ENCODE measurements at regions not wholly inside any gene's neighbourhood (a gene's known extent, or its start where the extent isn't known, plus 50 kb on each side); places are given as distances from the start of the nearest gene placed in this dataset.
"Not testable (repeated sequence)": the region's sequence is repeated elsewhere in the genome, so short reads cannot be mapped to it uniquely, and the experiment has no call there.

- no peak overlapping the region for H3K18ac ChIP-seq (ENCODE audit: insufficient read length, low read depth, low read length)
- no peak overlapping the region for H4K8ac ChIP-seq (replicated peaks; ENCODE audit: insufficient read length, low read depth, low read length)
- H2AK5ac ChIP-seq (ENCODE audit: insufficient read length, low read length) = no peak overlapping the region
- no peak overlapping the region for H2BK5ac ChIP-seq (ENCODE audit: insufficient read length, low read length)
- TF ChIP-seq CTCF (conservative IDR thresholded peaks at IDR 0.05) = no peak
- H3K9me3 ChIP-seq (ENCODE audit: control insufficient read depth, low read depth, low read length) = no peaks in the 10 kb centered on the region
- no peak overlapping the region for H3K23ac ChIP-seq (ENCODE audit: insufficient read length, low read depth, low read length)
- H3K27me3 ChIP-seq (ENCODE audit: insufficient read depth, low read length) = no peaks in the 10 kb centered on the region
- no peak overlapping the region for H3K9ac ChIP-seq (ENCODE audit: extremely low read depth, insufficient read length, low read length)
- no peaks in the 10 kb centered on the region; a peak in 1 of 7 replicates for H3K36me3 Mint-ChIP-seq (ENCODE audit: insufficient read depth in 1 of 3, low read depth in 3 of 3)
- no peak overlapping the region for H3K27ac Mint-ChIP-seq
- H2BK15ac ChIP-seq (ENCODE audit: low read depth, low read length) = no peak overlapping the region
- H3K4me3 Mint-ChIP-seq = no peak overlapping the region
- no peak for DNase-seq
- H3K23me2 ChIP-seq (ENCODE audit: insufficient read length, low read depth, low read length, poor library complexity, severe bottlenecking) = no peaks in the 10 kb centered on the region
- H4K20me1 ChIP-seq (ENCODE audit: control insufficient read depth, insufficient read depth, insufficient read length) = no peaks in the 10 kb centered on the region
- H3K4me2 ChIP-seq (ENCODE audit: insufficient read depth, insufficient read length, low read length) = no peak overlapping the region
- H3K14ac ChIP-seq (ENCODE audit: insufficient read depth, low read length) = no peak overlapping the region
- no peak overlapping the region for H2BK12ac ChIP-seq (ENCODE audit: insufficient read length, low read depth, low read length)
- no peaks in the 10 kb centered on the region for H3K9me3 Mint-ChIP-seq
- H2BK20ac ChIP-seq (ENCODE audit: low read depth, low read length, poor library complexity, severe bottlenecking) = no peak overlapping the region
- no peaks in the 10 kb centered on the region for H3K4me1 ChIP-seq (ENCODE audit: insufficient read depth, low read length)
- H3K56ac ChIP-seq (ENCODE audit: insufficient read length, low read depth, low read length) = no peak overlapping the region
- no peak overlapping the region for H3T11ph ChIP-seq (ENCODE audit: low read length)
- H3K27ac ChIP-seq (ENCODE audit: insufficient read length, low read depth, low read length) = no peak overlapping the region
- WGBS (ENCODE audit: extremely low coverage, insufficient read length, low lambda C conversion rate) = no CpG with 5 or more reads among the region's 1 CpG
- no peaks in the 10 kb centered on the region for H3K79me2 ChIP-seq (ENCODE audit: insufficient read depth, low read length)
- no peak overlapping the region for H2BK120ac ChIP-seq (ENCODE audit: low read depth, low read length, poor library complexity, severe bottlenecking)
- H3K27me3 Mint-ChIP-seq (ENCODE audit: low read depth) = no peaks in the 10 kb centered on the region
- H2AFZ ChIP-seq (ENCODE audit: low read length) = no peak overlapping the region
- peaks cover 4% of the 10 kb centered on the region in 2 experiments for H3K4me1 Mint-ChIP-seq
- H3K79me1 ChIP-seq (ENCODE audit: insufficient read depth, low read depth, low read length, poor library complexity, severe bottlenecking) = no peaks in the 10 kb centered on the region
- H4K5ac ChIP-seq (ENCODE audit: insufficient read length, low read depth, low read length) = no peak overlapping the region
- H4K91ac ChIP-seq (ENCODE audit: insufficient read length, low read depth, low read length) = no peak overlapping the region
- H3K4ac ChIP-seq (ENCODE audit: low read depth, low read length) = no peak overlapping the region
These were observed 144.2 kb upstream of the POGK start for GRCh38 chr1:166695115-166695514.

DNA sequence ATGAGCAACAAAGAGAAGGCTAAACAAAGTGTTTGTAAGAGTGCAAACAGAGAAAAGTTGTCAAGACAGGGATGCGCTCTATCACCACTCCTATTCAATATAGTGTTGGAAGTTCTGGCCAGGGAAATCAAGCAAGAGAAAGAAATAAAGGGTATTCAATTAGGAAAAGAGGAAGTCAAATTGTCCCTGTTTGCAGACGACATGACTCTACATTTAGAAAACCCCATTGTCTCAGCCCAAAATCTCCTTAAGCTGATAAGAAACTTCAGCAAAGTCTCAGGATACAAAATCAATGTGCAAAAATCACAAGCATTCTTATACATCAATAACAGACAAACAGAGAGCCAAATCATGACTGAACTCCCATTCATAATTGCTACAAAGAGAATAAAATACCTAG is 143.4 kb upstream of the POGK start:
- not testable (repeated sequence) for H3K27ac Mint-ChIP-seq; H3K79me1 ChIP-seq (ENCODE audit: insufficient read depth, low read depth, low read length, poor library complexity, severe bottlenecking); H4K8ac ChIP-seq (replicated peaks; ENCODE audit: insufficient read length, low read depth, low read length); H2BK20ac ChIP-seq (ENCODE audit: low read depth, low read length, poor library complexity, severe bottlenecking); H3K4ac ChIP-seq (ENCODE audit: low read depth, low read length); H4K20me1 ChIP-seq (ENCODE audit: control insufficient read depth, insufficient read depth, insufficient read length); H3K9me3 Mint-ChIP-seq; H2BK12ac ChIP-seq (ENCODE audit: insufficient read length, low read depth, low read length); H2BK120ac ChIP-seq (ENCODE audit: low read depth, low read length, poor library complexity, severe bottlenecking); H2AK5ac ChIP-seq (ENCODE audit: insufficient read length, low read length); H3K36me3 Mint-ChIP-seq (ENCODE audit: insufficient read depth in 1 of 3, low read depth in 3 of 3); H2BK15ac ChIP-seq (ENCODE audit: low read depth, low read length); H3K27me3 Mint-ChIP-seq (ENCODE audit: low read depth); H3K23me2 ChIP-seq (ENCODE audit: insufficient read length, low read depth, low read length, poor library complexity, severe bottlenecking); H3K23ac ChIP-seq (ENCODE audit: insufficient read length, low read depth, low read length); H3K79me2 ChIP-seq (ENCODE audit: insufficient read depth, low read length); H3K9ac ChIP-seq (ENCODE audit: extremely low read depth, insufficient read length, low read length); H3K14ac ChIP-seq (ENCODE audit: insufficient read depth, low read length); H3K27me3 ChIP-seq (ENCODE audit: insufficient read depth, low read length); H4K91ac ChIP-seq (ENCODE audit: insufficient read length, low read depth, low read length); H3K4me3 Mint-ChIP-seq; H3T11ph ChIP-seq (ENCODE audit: low read length); H2AFZ ChIP-seq (ENCODE audit: low read length); H3K9me3 ChIP-seq (ENCODE audit: control insufficient read depth, low read depth, low read length); H2BK5ac ChIP-seq (ENCODE audit: insufficient read length, low read length); H3K27ac ChIP-seq (ENCODE audit: insufficient read length, low read depth, low read length); H3K4me2 ChIP-seq (ENCODE audit: insufficient read depth, insufficient read length, low read length); DNase-seq; H4K5ac ChIP-seq (ENCODE audit: insufficient read length, low read depth, low read length); H3K4me1 Mint-ChIP-seq; H3K18ac ChIP-seq (ENCODE audit: insufficient read length, low read depth, low read length); H3K4me1 ChIP-seq (ENCODE audit: insufficient read depth, low read length); H3K56ac ChIP-seq (ENCODE audit: insufficient read length, low read depth, low read length)
- no CpG with 5 or more reads among the region's 2 CpGs for WGBS (ENCODE audit: extremely low coverage, insufficient read length, low lambda C conversion rate)

Data from H9 (cell line).